ENCODE measurements at regions not wholly inside any gene's neighbourhood (a gene's known extent, or its start where the extent isn't known, plus 50 kb on each side); places are given as distances from the start of the nearest gene placed in this dataset.
"Not testable (repeated sequence)": the region's sequence is repeated elsewhere in the genome, so short reads cannot be mapped to it uniquely, and the experiment has no call there.

DNA sequence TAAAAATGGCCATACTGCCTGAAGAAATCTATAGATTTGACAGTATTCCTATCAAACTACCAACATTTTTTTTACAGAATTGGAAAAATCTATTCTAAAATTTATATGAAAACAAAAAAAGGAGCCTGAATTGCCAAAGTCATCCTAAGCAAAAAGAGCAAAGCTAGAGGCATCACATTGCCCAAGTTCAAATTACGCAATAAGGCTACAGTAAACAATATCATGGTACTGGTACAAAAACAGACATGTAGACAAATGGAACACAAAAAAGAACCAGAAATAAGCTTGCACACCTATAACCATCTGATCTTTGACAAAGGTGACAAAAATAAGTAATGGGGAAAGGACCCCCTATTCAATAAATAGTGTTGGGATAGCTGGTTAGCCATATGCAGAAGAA is 50.2 kb upstream of the THSD7B start:
- DNase-seq: no peak

DNA sequence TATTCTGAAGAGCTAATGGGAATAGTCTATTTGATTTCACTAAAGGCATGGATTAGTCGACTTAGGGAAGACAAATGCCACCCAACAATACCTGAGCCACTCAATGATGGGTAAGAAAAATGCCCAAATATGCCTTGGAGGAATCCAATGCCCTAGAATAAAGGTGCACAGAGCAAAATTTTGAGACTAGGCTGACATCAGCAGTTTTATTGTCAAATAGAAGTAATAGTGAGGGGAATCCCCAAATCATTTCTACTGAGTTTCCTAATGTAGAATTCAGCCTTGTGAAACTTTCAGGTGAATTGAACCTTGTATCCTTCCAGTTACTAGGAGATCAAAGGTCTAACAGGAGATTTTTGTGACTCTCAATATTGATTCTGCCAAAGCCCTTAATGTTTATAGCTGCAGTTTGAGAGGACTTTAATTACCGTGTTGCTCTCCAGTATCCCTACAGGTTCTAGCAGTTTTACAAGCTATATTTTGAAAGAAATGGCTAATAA is 50.8 kb upstream of the THSD7B start:
- DNase-seq: no peak

DNA sequence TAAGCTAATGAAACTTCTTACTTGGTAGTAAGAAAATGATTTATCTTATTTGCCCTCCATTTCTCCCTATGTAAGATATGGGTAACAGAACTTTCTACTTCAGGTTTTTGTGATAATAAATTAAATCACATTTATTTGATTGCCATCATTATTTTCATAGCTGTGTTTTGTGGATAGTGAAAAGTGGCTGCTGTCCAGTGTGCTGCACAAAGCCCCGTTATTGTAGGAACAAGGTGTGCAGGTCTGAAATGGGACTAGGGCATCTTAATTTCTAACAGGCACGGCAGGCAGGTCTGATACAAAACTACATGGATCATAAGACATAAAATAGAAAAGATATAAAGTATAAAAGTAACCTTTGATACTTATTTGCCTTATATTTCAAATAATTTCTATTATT is 51.6 kb upstream of the THSD7B start:
- DNase-seq: no peak

DNA sequence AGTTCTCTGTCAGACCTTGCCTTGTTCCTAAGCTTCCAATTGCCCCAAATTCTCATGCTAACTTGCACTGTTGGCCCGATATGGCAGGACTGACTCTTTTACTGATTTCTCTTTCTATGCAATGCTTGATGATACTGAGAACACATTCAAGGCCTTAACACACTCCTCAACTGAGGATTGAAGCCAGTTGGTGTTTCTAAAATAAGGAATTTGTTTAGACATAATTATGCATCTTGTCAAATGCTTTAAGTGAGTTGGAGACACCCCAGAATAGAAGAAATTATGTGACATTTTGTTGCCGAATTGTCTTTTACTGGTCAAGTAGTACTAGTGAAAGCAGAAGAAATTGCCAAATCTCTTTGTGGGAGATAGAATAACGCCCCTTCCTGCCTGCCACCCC is 60.0 kb upstream of the THSD7B start:
- no peak for DNase-seq

DNA sequence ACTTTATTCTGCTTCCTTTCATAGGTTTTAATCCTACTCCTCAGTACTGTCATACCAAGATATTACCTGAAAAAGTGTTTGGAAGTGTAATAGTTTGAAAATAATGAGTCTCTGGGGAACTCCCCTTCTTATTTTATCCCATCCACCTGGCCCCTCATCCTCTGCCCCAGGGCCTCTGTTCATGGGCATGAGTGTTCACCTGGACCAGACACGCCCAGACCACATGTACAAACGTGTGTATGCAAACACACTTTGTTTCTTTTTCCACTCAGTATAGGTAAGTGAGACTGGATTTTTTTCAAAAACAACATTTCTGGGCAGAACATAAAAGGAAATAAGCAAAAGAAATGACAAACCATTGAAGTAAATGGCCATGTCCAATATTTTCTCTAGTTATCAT is 62.1 kb upstream of the THSD7B start:
- no peak for DNase-seq

DNA sequence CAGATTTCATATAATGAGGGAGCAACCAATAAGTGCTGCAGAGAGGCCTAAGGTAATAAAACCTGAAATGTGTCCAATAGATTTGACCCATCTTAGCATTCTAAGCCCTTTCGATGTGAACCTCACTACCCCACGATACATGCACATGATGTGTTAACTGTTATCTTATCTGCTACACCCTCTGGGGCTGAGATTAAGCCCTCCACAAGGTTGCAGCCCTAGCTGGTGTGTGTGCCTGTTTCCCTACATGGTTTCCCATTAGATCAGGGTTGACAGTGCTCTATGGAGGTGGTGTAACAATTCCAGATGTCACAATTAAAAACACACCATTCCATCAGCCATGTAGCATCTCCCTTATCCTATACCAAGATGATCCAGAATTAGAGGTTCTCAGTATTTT is 68.9 kb upstream of the THSD7B start:
- no peak for DNase-seq

GRCh38 chr2:136693966-136694365 is 71.4 kb upstream of the THSD7B start:
- no peak for DNase-seq

DNA sequence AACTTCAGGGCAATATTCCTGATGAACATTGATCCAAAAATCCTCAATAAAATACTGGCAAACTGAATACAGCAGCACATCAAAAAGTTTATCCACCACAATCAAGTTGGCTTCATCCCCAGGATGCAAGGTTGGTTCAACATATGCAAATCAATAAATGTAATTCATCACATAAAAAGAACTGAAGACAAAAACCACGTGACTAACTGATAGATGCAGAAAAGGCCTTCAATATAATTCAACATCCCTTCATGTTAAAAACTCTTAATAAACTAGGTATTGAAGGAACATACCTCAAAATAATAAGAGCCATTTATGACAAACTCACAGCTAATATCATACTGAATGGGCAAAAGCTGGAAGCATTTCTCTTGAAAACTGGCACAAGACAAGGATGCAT is 85.3 kb upstream of the THSD7B start:
- not testable (repeated sequence) for DNase-seq

DNA sequence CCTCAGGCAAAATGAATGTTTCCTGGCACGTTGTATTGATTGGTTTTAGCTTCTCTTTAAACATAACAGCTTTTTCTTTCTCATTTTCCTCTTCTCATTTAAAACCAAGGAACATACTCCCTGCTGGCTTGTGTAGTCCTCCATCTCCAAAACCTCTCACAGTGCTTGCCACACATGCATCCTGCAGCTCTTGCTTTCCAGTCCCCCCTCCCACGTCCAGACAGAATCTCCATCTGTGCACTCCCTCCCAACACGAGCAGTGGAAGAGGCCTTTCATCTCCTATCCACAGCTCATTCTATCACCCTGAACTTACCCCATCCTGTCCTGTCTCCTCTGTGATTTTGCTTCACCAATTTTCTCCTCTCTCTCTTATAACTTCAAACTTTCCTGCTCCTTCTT is 99.6 kb upstream of the THSD7B start:
- DNase-seq: no peak

GRCh38 chr2:136664713-136665405 is 100.5 kb upstream of the THSD7B start:
- no peak for DNase-seq

DNA sequence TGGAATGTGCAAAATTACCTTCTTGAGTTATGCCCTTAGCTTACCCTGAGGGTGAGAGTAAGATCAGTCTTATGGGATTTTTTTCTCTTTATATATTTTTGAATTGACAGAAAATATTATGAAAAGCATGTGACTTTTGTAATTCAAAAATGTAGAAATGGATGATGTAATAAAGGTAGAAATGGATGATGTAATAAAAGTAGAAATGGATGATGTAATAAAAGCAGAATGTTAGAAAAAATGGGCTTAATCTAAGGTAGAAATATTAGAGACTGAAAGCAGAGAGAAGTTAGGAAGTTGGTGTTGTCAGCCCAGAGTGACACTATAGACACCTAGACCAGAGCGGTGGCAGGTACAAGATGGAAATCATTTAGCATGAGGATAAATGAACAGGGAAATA is 107.1 kb upstream of the THSD7B start:
- DNase-seq: no peak

GRCh38 chr2:136653861-136654260 is 111.5 kb upstream of the THSD7B start:
- DNase-seq: no peak

- DNase-seq: no peak
These were observed 113.8 kb upstream of the THSD7B start for GRCh38 chr2:136651456-136652010.

GRCh38 chr2:136647039-136647438 is 118.3 kb upstream of the THSD7B start:
- no peak for DNase-seq

GRCh38 chr2:136645236-136645828 is 120.0 kb upstream of the THSD7B start:
- DNase-seq: no peak

GRCh38 chr2:136639651-136640050 is 125.7 kb upstream of the THSD7B start:
- DNase-seq: no peak

- DNase-seq: no peak
These were observed 127.2 kb upstream of the THSD7B start for GRCh38 chr2:136638193-136638592.

- no peak for DNase-seq
These were observed 127.9 kb upstream of the THSD7B start for GRCh38 chr2:136637402-136637801.

DNA sequence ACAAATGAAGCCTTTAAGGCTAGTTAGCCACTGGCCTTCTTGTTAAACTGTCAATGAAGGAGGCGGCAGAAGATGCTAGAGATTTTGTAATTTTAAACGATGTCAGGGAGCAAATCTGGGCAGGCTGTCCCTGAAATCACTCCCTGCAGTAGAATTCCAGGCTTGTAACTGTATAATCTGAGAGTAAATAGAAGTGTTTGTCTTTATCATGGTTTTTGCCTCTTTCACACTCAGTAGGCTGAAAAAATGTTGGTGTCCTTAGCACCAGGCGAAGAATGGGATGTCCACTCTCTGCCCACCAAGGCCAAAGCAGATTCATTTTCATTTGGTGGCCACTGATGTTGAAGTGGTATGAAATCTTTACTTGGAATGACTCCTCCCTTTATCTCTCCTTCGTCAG is 136.9 kb upstream of the THSD7B start:
- DNase-seq: no peak

DNA sequence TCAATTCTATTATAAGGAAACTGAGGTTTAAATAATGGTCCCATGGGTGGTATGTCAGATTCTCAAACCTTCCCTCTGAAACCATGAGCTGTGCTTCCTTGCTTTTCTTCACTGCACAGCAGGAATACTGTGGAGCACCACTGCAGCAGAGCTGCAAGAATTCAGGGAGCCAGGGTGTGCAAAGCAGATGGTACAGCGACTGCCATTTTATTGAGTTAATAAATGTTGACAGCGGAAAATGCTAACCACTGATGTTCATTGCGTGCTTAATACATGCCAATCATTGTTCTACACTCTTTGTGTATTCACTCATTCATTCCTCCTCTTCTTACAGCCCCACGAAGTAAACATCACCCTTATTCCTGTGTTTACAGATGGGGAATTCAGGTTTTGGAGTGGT is 152.2 kb upstream of the THSD7B start:
- DNase-seq: no peak

DNA sequence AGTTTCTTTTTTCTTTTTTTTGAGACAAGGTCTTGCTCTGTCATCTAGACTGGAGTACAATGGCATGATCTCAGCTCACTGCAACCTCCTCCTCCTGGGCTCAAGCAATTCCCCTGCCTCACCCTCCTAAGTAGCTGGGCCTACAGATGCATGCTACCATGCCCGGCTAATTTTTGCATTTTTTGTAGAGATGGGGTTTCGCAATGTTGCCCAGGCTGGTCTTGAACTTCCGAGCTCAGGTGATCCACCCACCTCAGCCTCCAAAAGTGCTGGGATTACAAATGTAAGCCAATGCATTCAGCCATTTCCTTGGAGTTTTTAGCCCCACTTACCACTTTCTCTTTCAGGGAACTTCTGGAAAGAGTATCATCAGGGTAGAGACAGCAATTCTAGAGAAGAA is 153.3 kb upstream of the THSD7B start:
- DNase-seq: no peak

- DNase-seq: no peak
These were observed 153.9 kb upstream of the THSD7B start for GRCh38 chr2:136611451-136611850.

GRCh38 chr2:136582628-136583205 is 182.6 kb upstream of the THSD7B start:
- no peak for DNase-seq

DNA sequence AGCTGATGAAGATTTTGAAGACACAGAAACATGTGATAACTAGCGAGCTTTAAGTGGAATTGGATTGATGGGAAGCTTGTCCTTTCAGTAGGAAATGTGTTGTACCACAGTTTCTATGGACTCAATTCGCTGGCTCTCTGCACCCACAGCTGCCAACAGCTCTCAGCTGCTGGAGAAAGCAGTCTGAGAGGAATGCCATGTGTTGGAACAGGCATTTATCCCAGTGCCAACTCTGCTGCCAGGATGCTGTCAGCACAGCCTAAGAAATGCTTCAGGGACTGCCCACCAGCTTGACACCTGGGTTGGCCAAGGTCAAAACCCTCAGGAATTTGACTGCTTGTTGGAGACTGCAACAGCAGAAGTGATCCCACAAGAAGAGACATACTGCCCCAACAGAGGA is 193.0 kb upstream of the THSD7B start:
- no peak for DNase-seq

Data from activated effector memory CD4-positive, alpha-beta T cell treated with Interleukin-2 at 50 U/mL for 16 hours (primary cell).